GM12865 (cell line): ENCODE measurements at regions not wholly inside any gene's neighbourhood (a gene's known extent, or its start where the extent isn't known, plus 50 kb on each side); places are given as distances from the start of the nearest gene placed in this dataset.

Experiments
- DNase-seq: peaks from one replicate; pipeline ENCODE4 v3.0.0; 2010; ENCODE audit warnings: low read depth
- H3K4me3 ChIP-seq: 2 replicates; pipeline ENCODE4 v1.5.1; 2011; ENCODE audit warnings: mild to moderate bottlenecking, low read depth, low read length, control low read depth
- TF ChIP-seq, protein P1 (sequence below): IDR thresholded peaks from 2 replicates; pipeline ENCODE4 v1.5.1; 2011; ENCODE audit warnings: low read length, control low read depth, low read depth, inconsistent platforms; ENCODE audit not compliant: insufficient read depth; ENCODE audit errors: missing control alignments

DNA sequence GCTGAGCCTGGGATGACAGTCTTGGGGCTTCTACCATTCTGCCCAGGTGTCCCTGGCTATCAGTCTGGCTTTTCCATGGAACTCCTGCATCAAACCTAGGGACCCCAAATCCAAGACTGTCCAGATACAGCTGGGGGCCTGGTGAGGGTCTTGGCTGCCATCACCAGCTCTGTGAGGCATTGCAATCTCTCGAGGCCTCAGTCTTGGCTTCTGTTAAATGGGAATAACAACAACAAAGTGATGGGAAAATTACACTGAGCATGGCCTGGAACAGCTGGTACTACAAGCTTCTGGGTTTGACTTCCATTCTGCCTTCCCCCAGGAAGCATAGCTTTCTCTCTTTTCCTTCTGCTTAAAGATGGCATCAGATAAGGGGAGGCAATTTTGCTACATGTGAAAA lies 50.0 kb upstream of the LCTL start:
- TF ChIP-seq, protein P1, sequence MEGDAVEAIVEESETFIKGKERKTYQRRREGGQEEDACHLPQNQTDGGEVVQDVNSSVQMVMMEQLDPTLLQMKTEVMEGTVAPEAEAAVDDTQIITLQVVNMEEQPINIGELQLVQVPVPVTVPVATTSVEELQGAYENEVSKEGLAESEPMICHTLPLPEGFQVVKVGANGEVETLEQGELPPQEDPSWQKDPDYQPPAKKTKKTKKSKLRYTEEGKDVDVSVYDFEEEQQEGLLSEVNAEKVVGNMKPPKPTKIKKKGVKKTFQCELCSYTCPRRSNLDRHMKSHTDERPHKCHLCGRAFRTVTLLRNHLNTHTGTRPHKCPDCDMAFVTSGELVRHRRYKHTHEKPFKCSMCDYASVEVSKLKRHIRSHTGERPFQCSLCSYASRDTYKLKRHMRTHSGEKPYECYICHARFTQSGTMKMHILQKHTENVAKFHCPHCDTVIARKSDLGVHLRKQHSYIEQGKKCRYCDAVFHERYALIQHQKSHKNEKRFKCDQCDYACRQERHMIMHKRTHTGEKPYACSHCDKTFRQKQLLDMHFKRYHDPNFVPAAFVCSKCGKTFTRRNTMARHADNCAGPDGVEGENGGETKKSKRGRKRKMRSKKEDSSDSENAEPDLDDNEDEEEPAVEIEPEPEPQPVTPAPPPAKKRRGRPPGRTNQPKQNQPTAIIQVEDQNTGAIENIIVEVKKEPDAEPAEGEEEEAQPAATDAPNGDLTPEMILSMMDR = no peak
- H3K4me3 ChIP-seq = no peak overlapping the region
- DNase-seq = no peak

DNA sequence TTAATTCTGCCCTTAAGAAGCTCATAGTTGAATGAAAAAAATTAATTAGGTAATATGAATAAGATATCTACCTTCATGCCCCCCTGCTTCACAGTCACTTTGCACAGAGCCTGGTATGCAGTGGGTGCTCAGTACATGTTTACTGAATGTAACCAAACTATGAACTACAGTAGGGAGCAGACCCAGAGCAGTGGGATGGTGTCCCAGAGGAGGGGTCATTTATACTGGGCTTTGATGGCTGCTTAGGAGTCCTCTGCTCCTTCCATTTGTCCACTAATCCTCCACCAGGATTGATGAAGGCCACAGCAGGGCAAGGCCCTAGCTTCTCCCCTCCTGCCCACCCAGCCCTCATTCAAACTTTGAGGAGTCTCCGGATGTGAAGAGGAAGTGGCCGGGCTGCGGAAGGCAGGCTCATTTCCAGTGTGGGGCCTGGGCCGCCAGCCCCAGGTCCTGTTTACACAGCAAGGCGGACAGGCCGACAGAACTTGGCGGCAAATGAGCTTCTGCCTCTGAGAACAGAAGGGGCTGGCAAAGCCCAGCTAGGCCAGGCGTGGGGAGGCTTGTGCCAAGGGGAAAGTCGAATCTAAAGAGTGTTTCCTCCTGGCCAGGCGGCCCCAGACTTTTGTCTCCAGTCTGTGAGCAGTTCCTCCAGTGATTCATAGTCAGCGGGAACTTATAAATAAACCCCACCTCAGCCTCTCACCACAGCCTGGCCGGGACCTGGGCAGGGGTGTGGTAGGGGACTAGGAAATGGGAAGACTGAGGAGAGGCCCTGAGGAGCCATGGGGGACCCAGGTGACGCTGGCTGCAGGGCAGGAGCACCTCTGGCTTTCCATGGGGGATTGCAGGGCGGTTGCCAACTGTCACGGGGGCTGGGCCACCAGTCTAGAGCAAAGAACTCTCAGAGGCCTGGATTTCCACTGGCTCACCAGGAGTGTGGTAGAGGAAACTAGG lies 51.6 kb upstream of the LCTL start:
- TF ChIP-seq, protein P1 = no peak
- DNase-seq = peak; percentile 52
- H3K4me3 ChIP-seq = no peak overlapping the region

DNA sequence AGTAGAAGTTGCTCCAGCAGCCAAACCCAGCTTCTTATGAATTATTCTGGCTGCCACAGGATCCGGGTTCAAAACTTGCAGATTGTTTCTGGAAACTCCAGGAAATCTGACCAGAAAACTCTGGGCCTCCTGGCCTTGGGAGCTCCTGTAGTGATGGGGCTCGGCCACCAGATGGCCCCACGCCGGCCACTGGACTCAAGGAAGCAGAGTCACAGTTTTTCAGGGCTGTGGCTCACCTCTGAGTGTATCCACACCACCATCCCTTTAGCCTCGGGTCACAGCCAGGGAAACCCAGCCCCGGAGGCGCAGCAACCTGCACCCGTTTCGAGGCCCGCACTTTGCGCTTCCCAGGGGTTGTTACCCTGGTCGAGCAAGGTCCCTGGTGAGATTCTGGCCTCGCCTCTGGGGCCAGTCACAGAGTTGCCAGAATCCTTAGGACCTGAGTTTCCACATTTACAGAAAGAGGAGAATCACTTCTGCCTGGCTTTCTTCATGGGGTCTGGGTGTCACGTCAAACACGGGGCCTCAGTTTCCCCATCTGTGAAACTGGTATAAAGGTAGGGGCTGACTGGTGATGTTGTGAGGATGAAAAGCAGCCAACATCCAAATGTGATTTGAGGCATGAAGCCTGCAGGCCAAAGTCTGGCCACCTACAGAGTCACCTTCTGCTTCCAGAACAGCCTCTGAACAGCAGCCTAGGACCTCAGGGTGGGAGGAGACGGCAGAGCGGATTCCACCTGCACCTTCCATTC lies 53.5 kb upstream of the LCTL start:
- peak; percentile 63 for DNase-seq
- H3K4me3 ChIP-seq = no peak overlapping the region
- TF ChIP-seq, protein P1 = peak; percentile 83

DNA sequence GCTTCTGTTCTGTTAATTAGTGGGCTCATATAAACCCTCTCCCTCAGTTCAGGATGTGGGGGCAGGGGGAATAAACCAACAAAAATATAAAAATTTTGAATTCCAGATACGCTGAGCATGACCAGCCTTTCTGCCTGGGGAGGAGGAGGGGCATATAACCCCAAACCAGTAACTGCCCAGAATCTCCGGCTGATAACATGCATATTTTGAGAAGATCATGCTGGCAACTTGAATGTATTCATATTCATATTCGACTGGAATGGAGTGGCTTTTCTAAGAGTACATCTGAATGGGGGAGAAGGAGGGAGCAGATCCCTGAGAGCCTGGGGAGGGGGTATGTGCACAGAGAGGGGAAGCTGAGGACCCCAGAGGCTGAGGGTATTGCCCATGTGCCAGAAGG lies 54.5 kb upstream of the LCTL start:
- TF ChIP-seq, protein P1 = no peak
- no peak overlapping the region for H3K4me3 ChIP-seq
- DNase-seq = no peak

DNA sequence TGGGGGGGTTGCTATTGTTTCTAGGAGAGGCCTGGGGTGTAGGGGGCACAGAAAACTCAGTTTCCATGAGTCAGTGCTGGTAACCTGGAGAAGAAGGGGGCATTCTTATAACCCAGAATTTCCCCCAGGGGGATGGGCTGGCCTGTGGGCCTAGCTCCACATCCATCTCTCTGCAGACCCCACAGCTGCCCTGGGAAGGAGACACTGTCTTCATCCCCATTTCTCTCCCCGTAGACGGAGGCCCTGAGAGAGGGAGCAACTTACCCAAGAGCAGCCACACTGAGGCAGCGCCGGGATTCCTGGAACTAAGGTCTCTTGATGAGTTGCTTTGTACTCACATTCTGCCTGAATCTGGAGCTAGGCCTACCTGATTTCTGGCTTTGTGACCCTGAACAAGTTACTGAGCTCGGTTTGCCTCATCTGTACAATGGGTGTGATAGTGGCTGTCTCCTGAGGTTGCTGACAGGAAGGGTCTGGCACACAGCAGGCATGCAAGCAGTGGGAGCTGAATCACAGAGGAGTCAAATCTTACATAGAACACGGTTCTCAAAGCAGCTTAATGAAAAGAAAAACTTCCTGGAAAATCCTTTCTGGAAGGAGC lies 55.0 kb upstream of the LCTL start:
- TF ChIP-seq, protein P1 = no peak
- DNase-seq = no peak
- no peak overlapping the region for H3K4me3 ChIP-seq

DNA sequence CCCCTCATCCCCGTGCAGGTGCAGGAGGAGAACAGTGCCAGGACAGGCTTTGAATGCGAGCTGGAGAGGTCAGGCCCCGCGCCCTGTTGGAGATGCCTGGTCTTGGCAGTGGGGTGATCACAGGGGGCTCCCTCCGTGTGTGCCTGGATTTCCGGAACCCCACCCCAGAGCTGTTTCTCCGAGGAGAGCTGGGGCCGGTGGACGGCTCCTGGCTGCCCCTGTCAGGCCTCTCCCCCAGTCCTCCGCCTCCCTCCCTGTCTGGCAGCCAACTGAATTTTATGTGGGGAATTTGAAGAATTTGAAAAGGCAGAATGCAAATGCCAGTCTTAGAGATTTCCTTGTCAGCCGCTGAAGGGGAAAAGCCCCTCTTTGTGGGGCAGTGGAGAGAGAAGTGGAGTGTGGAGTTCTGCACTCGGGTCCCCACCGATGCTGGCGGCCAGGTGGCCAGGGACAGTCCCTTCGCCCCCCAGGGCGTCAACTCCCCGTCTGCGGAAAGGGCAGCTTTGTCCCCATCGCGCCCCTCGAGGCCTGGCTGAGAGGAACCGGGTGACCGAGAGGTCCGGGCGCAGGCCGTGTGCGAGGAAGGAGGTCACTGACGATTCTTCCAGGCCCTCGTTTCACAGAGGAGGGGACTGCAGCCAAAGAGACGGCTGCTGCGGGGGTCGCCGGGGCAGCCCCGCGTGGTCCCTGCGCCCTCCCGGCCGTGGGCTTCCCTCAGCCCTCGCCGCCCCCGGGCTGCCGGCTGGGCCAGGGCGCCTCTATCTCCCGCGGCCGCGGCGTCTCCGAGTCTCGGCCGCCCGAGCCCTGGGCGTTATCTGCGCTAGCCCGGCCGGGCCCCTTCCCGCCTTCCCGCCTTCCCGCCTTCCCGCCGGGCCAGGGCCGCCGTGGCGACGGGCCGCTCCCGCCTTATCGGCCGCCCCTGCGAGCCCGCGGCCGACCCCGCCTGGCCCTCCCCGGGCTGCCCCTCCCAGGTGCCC lies 56.0 kb upstream of the LCTL start:
- H3K4me3 ChIP-seq = no peak overlapping the region

More for the DNA sequence above, 56.0 kb upstream of the LCTL start:
- TF ChIP-seq, protein P1 = no peak
- DNase-seq = no peak
